H9 (cell line): ENCODE measurements at regions not wholly inside any gene's neighbourhood (a gene's known extent, or its start where the extent isn't known, plus 50 kb on each side); places are given as distances from the start of the nearest gene placed in this dataset.

Experiments used
- DNase-seq: peaks from one replicate; pipeline ENCODE4 v3.0.0-alpha.2; 2017
- H2AFZ ChIP-seq: one replicate; pipeline ENCODE4 v1.6.1; 2013; ENCODE audit warnings: mild to moderate bottlenecking, low read length, control low read depth, moderate library complexity
- H2AK5ac ChIP-seq: 2 replicates; pipeline ENCODE4 v1.6.1; 2013; ENCODE audit warnings: low read length, control low read depth, mixed read lengths; ENCODE audit not compliant: insufficient read length
- H2BK120ac ChIP-seq: one replicate; pipeline ENCODE4 v1.6.1; 2013; ENCODE audit warnings: low read depth, mild to moderate bottlenecking, low read length, control low read depth, inconsistent platforms; ENCODE audit not compliant: poor library complexity, severe bottlenecking
- H2BK12ac ChIP-seq: 2 replicates; pipeline ENCODE4 v1.6.1; 2013; ENCODE audit warnings: low read length, control low read depth, mixed read lengths, low read depth; ENCODE audit not compliant: insufficient read length
- H2BK15ac ChIP-seq: 2 replicates; pipeline ENCODE4 v1.6.1; 2013; ENCODE audit warnings: low read depth, low read length, control low read depth
- H2BK20ac ChIP-seq: one replicate; pipeline ENCODE4 v1.6.1; 2013; ENCODE audit warnings: low read depth, mild to moderate bottlenecking, low read length, control low read depth, inconsistent platforms; ENCODE audit not compliant: poor library complexity, severe bottlenecking
- H2BK5ac ChIP-seq: 2 replicates; pipeline ENCODE4 v1.6.1; 2013; ENCODE audit warnings: low read length, control low read depth, mixed read lengths; ENCODE audit not compliant: insufficient read length
- H3K14ac ChIP-seq: 2 replicates; pipeline ENCODE4 v1.6.1; 2013; ENCODE audit warnings: low read length, control low read depth; ENCODE audit not compliant: insufficient read depth
- H3K18ac ChIP-seq: 2 replicates; pipeline ENCODE4 v1.6.1; 2013; ENCODE audit warnings: low read depth, mild to moderate bottlenecking, mixed read lengths, low read length, control low read depth; ENCODE audit not compliant: insufficient read length
- H3K23ac ChIP-seq: 2 replicates; pipeline ENCODE4 v1.6.1; 2013; ENCODE audit warnings: low read length, control low read depth, mixed read lengths, low read depth; ENCODE audit not compliant: insufficient read length
- H3K23me2 ChIP-seq: 2 replicates; pipeline ENCODE4 v1.6.1; 2013; ENCODE audit warnings: low read depth, mild to moderate bottlenecking, mixed read lengths, low read length, control low read depth; ENCODE audit not compliant: insufficient read length, poor library complexity, severe bottlenecking
- H3K27ac ChIP-seq: 2 replicates; pipeline ENCODE4 v1.5.1; 2013; ENCODE audit warnings: low read length, control low read depth, mixed read lengths, low read depth; ENCODE audit not compliant: insufficient read length
- H3K27me3 ChIP-seq: 2 replicates; pipeline ENCODE4 v1.6.1; 2013; ENCODE audit warnings: low read length, control low read depth, inconsistent platforms; ENCODE audit not compliant: insufficient read depth
- H3K4ac ChIP-seq: 2 replicates; pipeline ENCODE4 v1.6.1; 2013; ENCODE audit warnings: low read depth, mild to moderate bottlenecking, control low read depth, inconsistent platforms, low read length, moderate library complexity
- H3K4me1 ChIP-seq: 2 replicates; pipeline ENCODE4 v1.6.1; 2013; ENCODE audit warnings: low read length, control low read depth, inconsistent platforms; ENCODE audit not compliant: insufficient read depth
- H3K4me2 ChIP-seq: 2 replicates; pipeline ENCODE4 v1.6.1; 2013; ENCODE audit warnings: low read length, control low read depth, mixed read lengths; ENCODE audit not compliant: insufficient read length, insufficient read depth
- H3K56ac ChIP-seq: 2 replicates; pipeline ENCODE4 v1.6.1; 2013; ENCODE audit warnings: low read depth, mild to moderate bottlenecking, mixed read lengths, low read length, control low read depth; ENCODE audit not compliant: insufficient read length
- H3K79me1 ChIP-seq: 2 replicates; pipeline ENCODE4 v1.6.1; 2013; ENCODE audit warnings: low read depth, mild to moderate bottlenecking, moderate library complexity, low read length, control low read depth, inconsistent platforms; ENCODE audit not compliant: insufficient read depth, poor library complexity, severe bottlenecking
- H3K79me2 ChIP-seq: 2 replicates; pipeline ENCODE4 v1.6.1; 2013; ENCODE audit warnings: low read length, control low read depth, inconsistent platforms; ENCODE audit not compliant: insufficient read depth
- H3K9ac ChIP-seq: 2 replicates; pipeline ENCODE4 v1.6.1; 2013; ENCODE audit warnings: low read length, control low read depth, mixed read lengths; ENCODE audit not compliant: insufficient read length; ENCODE audit errors: extremely low read depth
- H3K9me3 ChIP-seq: one replicate; pipeline ENCODE4 v1.6.1; 2013; ENCODE audit warnings: low read depth, low read length, inconsistent platforms; ENCODE audit not compliant: control insufficient read depth
- H3T11ph ChIP-seq: one replicate; pipeline ENCODE4 v1.6.1; 2013; ENCODE audit warnings: mild to moderate bottlenecking, low read length, control low read depth, inconsistent platforms
- H4K20me1 ChIP-seq: one replicate; pipeline ENCODE4 v1.6.1; 2013; ENCODE audit not compliant: control insufficient read depth, insufficient read length, insufficient read depth
- H4K5ac ChIP-seq: 2 replicates; pipeline ENCODE4 v1.6.1; 2013; ENCODE audit warnings: low read depth, mild to moderate bottlenecking, mixed read lengths, low read length, control low read depth; ENCODE audit not compliant: insufficient read length
- H4K8ac ChIP-seq: replicated peaks from 2 replicates; pipeline ENCODE4 v1.6.1; 2013; ENCODE audit warnings: low read length, control low read depth, mixed read lengths, low read depth; ENCODE audit not compliant: insufficient read length
- H4K91ac ChIP-seq: 2 replicates; pipeline ENCODE4 v1.6.1; 2013; ENCODE audit warnings: low read depth, mild to moderate bottlenecking, moderate library complexity, mixed read lengths, low read length, control low read depth; ENCODE audit not compliant: insufficient read length
- H3K27ac Mint-ChIP-seq, 3 experiments: 2 replicates in 2 of 3; 3 replicates in 1 of 3; pipeline ENCODE4 v1.8.0; 2020 to 2021; ENCODE audit warnings: mixed read lengths in 3 of 3, mild to moderate bottlenecking in 1 of 3, moderate library complexity in 1 of 3
- H3K27me3 Mint-ChIP-seq: 2 replicates; pipeline ENCODE4 v1.8.0; 2021; ENCODE audit warnings: low read depth, mild to moderate bottlenecking, moderate library complexity, mixed read lengths
- H3K36me3 Mint-ChIP-seq, 3 experiments: 2 replicates in 2 of 3; 3 replicates in 1 of 3; pipeline ENCODE4 v1.8.0; 2020 to 2021; ENCODE audit warnings: low read depth in 3 of 3, mixed read lengths in 3 of 3; ENCODE audit not compliant: insufficient read depth in 1 of 3
- H3K4me1 Mint-ChIP-seq, 2 experiments: 2 replicates each; pipeline ENCODE4 v1.8.0; 2020; ENCODE audit warnings: mixed read lengths in 2 of 2
- H3K4me3 Mint-ChIP-seq, 2 experiments: 2 replicates in 1 of 2; 3 replicates in 1 of 2; pipeline ENCODE4 v1.8.0; 2020 to 2021; ENCODE audit warnings: mild to moderate bottlenecking in 2 of 2, mixed read lengths in 2 of 2, moderate library complexity in 1 of 2
- H3K9me3 Mint-ChIP-seq, 2 experiments: 2 replicates in 1 of 2; 3 replicates in 1 of 2; pipeline ENCODE4 v1.8.0; 2020; ENCODE audit warnings: mild to moderate bottlenecking in 2 of 2, mixed read lengths in 2 of 2, moderate library complexity in 1 of 2
- CTCF ChIP-seq: fragments of 200-600 bp; sonication (generic); conservative IDR thresholded peaks from 3 replicates; pipeline ENCODE4 v1.8.0; 2021; ENCODE audit warnings: antibody characterized with exemption, mild to moderate bottlenecking
- WGBS: extraction: QIAGEN DNeasy Blood & Tissue Kit; methylation state at CpG from one replicate; pipeline ENCODE4 v1.1.7; 2013; ENCODE audit warnings: missing lambda C conversion rate, low lambda C conversion rate, mixed read lengths; ENCODE audit not compliant: insufficient read length; ENCODE audit errors: extremely low coverage; 5-methylcytosine and 5-hydroxymethylcytosine counted together

DNA sequence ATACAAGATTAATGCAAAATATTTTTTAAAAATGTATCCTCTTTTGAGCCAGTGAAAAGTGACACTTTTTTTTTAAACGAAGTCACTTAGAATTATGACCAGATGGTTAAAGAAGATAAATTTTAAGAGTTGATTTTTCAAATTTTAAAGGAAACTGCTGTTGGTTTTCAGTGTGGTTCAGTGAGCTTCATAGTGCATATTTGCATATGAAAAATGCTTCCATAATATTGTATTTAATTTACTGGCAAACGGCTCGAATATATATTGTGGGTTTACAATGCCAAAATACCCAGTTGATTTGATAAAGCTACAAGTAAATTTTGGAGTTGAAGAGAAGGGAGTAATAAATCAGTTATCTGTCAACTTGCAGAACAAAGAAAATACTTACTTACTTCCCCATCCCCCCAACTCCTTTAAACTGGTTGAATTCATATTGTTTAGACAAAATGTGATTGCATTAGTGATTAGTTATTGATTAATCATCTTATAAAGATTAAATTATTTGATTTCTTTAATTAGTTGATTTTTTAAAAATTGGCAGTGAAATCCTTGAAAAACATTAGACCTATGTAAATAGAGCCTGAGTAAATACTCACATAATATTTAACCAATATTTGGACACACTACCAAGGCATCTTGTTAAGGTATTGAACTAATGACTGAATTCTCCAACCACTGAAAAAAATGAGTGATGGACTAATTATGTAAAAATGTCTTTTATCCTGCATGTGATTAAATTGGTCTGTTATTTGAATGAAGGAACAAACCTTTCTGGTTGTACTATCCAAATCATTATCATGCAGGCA is 122.8 kb upstream of the APP start:
- no peaks in the 10 kb centered on the region for H3K27me3 ChIP-seq
- no peaks in the 10 kb centered on the region for H3K79me1 ChIP-seq
- no peaks in the 10 kb centered on the region for H3K23me2 ChIP-seq
- peaks cover 7 to 20% of the 10 kb centered on the region in 2 experiments for H3K9me3 Mint-ChIP-seq
- no peak overlapping the region for H3K4me3 Mint-ChIP-seq
- H3K18ac ChIP-seq: no peak overlapping the region
- no CpG with 5 or more reads among the region's 3 CpGs for WGBS
- no peak for DNase-seq
- H2BK5ac ChIP-seq: no peak overlapping the region
- H2BK12ac ChIP-seq: no peak overlapping the region
- peaks cover 0 to 15% (median 0%) of the 10 kb centered on the region in 3 experiments; a peak in 3 of 7 replicates for H3K36me3 Mint-ChIP-seq
- no peaks in the 10 kb centered on the region for H4K20me1 ChIP-seq
- H3K4me2 ChIP-seq: no peak overlapping the region
- H3K56ac ChIP-seq: no peak overlapping the region
- no peak overlapping the region for H4K8ac ChIP-seq
- no peak overlapping the region for H2AFZ ChIP-seq
- no peak overlapping the region for H4K91ac ChIP-seq
- H2BK15ac ChIP-seq: no peak overlapping the region
- H2AK5ac ChIP-seq: no peak overlapping the region
- H3K4ac ChIP-seq: no peak overlapping the region
- H3K27me3 Mint-ChIP-seq: no peaks in the 10 kb centered on the region
- H3K9me3 ChIP-seq: no peaks in the 10 kb centered on the region
- no peak overlapping the region for H3T11ph ChIP-seq
- H2BK20ac ChIP-seq: no peak overlapping the region
- H3K23ac ChIP-seq: no peak overlapping the region
- no peak for TF ChIP-seq CTCF
- no peak overlapping the region for H3K27ac Mint-ChIP-seq
- H3K9ac ChIP-seq: no peak overlapping the region
- H3K14ac ChIP-seq: no peak overlapping the region
- no peak overlapping the region for H3K27ac ChIP-seq
- H4K5ac ChIP-seq: no peak overlapping the region
- H3K4me1 Mint-ChIP-seq: no peaks in the 10 kb centered on the region
- no peak overlapping the region for H2BK120ac ChIP-seq
- H3K79me2 ChIP-seq: no peaks in the 10 kb centered on the region
- H3K4me1 ChIP-seq: no peaks in the 10 kb centered on the region
